Astrocyte (in vitro differentiated cells and primary cell): ENCODE measurements at regions not wholly inside any gene's neighbourhood (a gene's known extent, or its start where the extent isn't known, plus 50 kb on each side); places are given as distances from the start of the nearest gene placed in this dataset.

Source experiments
- DNase-seq: peaks from one replicate; pipeline ENCODE4 v3.0.0-alpha.2; 2010; ENCODE audit warnings: low read depth
- FAIRE-seq: peaks from 2 replicates; lab custom pipeline; 2011; peaks lifted over from hg19 to GRCh38; lab: Jason Lieb, UNC
- H2AFZ ChIP-seq: 2 replicates; pipeline ENCODE4 v1.6.0; 2012; ENCODE audit warnings: low read depth, low read length, inconsistent platforms
- H3K27ac ChIP-seq: 2 replicates; pipeline ENCODE4 v1.5.1; 2011; ENCODE audit warnings: low read depth, low read length, inconsistent platforms
- H3K27me3 ChIP-seq: 2 replicates; pipeline ENCODE4 v1.6.0; 2011; ENCODE audit warnings: low read length, inconsistent platforms; ENCODE audit not compliant: insufficient read depth
- H3K36me3 ChIP-seq: 2 replicates; pipeline ENCODE4 v1.5.1; 2011; ENCODE audit warnings: low read length, inconsistent platforms; ENCODE audit not compliant: insufficient read depth
- H3K4me1 ChIP-seq: 2 replicates; pipeline ENCODE4 v1.5.1; 2011; ENCODE audit warnings: low read length, inconsistent platforms; ENCODE audit not compliant: insufficient read depth
- H3K4me2 ChIP-seq: 2 replicates; pipeline ENCODE4 v1.6.0; 2012; ENCODE audit warnings: low read length, inconsistent platforms
- H3K4me3 ChIP-seq: 2 replicates; pipeline ENCODE4 v1.5.1; 2011; ENCODE audit warnings: low read depth, mild to moderate bottlenecking, low read length, inconsistent platforms; ENCODE audit not compliant: insufficient read depth
- H3K79me2 ChIP-seq: 2 replicates; pipeline ENCODE4 v1.6.0; 2012; ENCODE audit warnings: mild to moderate bottlenecking, low read length, inconsistent platforms; ENCODE audit not compliant: insufficient read depth
- H3K9ac ChIP-seq: 2 replicates; pipeline ENCODE4 v1.6.0; 2012; ENCODE audit warnings: mild to moderate bottlenecking, low read length, inconsistent platforms
- H3K9me3 ChIP-seq: 2 replicates; pipeline ENCODE4 v1.5.1; 2012; ENCODE audit warnings: low read depth, mild to moderate bottlenecking, low read length, inconsistent platforms; ENCODE audit not compliant: insufficient read depth
- H4K20me1 ChIP-seq: 2 replicates; pipeline ENCODE4 v1.6.0; 2012; ENCODE audit warnings: low read length, inconsistent platforms; ENCODE audit not compliant: insufficient read depth
- H3K27ac Mint-ChIP-seq: one replicate; pipeline ENCODE4 v1.8.0; 2021; ENCODE audit warnings: mild to moderate bottlenecking, mixed read lengths; ENCODE audit not compliant: unreplicated experiment
- H3K27me3 Mint-ChIP-seq: one replicate; pipeline ENCODE4 v1.8.0; 2021; ENCODE audit warnings: low read depth, mixed read lengths; ENCODE audit not compliant: unreplicated experiment
- H3K36me3 Mint-ChIP-seq: one replicate; pipeline ENCODE4 v1.8.0; 2021; ENCODE audit warnings: low read depth, mixed read lengths; ENCODE audit not compliant: unreplicated experiment
- H3K4me1 Mint-ChIP-seq: one replicate; pipeline ENCODE4 v1.8.0; 2021; ENCODE audit warnings: low read depth, mixed read lengths; ENCODE audit not compliant: unreplicated experiment
- H3K4me3 Mint-ChIP-seq: one replicate; pipeline ENCODE4 v1.8.0; 2021; ENCODE audit warnings: mild to moderate bottlenecking, moderate library complexity, mixed read lengths; ENCODE audit not compliant: unreplicated experiment
- H3K9me3 Mint-ChIP-seq: one replicate; pipeline ENCODE4 v1.8.0; 2021; ENCODE audit warnings: mild to moderate bottlenecking, mixed read lengths; ENCODE audit not compliant: unreplicated experiment
- EZH2 ChIP-seq: IDR thresholded peaks from 2 replicates; pipeline ENCODE4 v1.6.1; 2012; ENCODE audit warnings: mild to moderate bottlenecking, low read length, inconsistent platforms; ENCODE audit not compliant: insufficient read depth
- TF ChIP-seq, protein P1 (sequence below): IDR thresholded peaks from 2 replicates; pipeline ENCODE4 v1.5.1; 2011; ENCODE audit warnings: low read depth, mild to moderate bottlenecking, inconsistent platforms, low read length, moderate library complexity; ENCODE audit not compliant: insufficient read depth

DNA sequence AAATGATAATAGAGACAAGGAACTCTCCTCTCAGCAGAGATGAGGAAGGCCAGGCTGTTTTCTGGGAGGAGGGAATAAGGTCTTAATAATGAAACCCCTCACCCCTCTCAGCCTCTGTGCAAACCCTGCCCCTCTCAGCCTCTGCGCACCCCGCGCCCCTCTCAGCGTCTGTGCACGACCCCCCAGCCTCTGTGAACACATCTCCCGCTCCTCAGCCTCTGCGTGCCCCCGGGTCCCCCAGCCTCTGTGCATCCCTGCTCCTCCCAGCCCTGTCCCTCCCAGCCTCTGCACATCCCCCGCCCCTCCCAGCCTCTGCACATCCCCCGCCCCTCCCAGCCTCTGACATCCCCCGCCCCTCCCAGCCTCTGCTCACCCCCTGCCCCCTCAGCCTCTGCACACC is 837.8 kb downstream of the TBC1D22A start:
- Histone ChIP-seq H3K4me1 (no peaks in the 10 kb centered on the region), H3K36me3 (no peaks in the 10 kb centered on the region), H3K9ac (no peak overlapping the region), H3K4me3 (no peak overlapping the region), H3K27me3 (no peaks in the 10 kb centered on the region), H4K20me1 (no peaks in the 10 kb centered on the region), H3K79me2 (no peaks in the 10 kb centered on the region), H2AFZ (no peak overlapping the region), H3K27ac (no peak overlapping the region), H3K9me3 (peaks cover 10% of the 10 kb centered on the region), H3K4me2 (no peak overlapping the region)
- no peaks in the 10 kb centered on the region for H3K36me3 Mint-ChIP-seq
- peaks cover 14% of the 10 kb centered on the region for H3K27me3 Mint-ChIP-seq
- no peak for TF ChIP-seq EZH2
- TF ChIP-seq, protein P1, sequence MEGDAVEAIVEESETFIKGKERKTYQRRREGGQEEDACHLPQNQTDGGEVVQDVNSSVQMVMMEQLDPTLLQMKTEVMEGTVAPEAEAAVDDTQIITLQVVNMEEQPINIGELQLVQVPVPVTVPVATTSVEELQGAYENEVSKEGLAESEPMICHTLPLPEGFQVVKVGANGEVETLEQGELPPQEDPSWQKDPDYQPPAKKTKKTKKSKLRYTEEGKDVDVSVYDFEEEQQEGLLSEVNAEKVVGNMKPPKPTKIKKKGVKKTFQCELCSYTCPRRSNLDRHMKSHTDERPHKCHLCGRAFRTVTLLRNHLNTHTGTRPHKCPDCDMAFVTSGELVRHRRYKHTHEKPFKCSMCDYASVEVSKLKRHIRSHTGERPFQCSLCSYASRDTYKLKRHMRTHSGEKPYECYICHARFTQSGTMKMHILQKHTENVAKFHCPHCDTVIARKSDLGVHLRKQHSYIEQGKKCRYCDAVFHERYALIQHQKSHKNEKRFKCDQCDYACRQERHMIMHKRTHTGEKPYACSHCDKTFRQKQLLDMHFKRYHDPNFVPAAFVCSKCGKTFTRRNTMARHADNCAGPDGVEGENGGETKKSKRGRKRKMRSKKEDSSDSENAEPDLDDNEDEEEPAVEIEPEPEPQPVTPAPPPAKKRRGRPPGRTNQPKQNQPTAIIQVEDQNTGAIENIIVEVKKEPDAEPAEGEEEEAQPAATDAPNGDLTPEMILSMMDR: no peak
- FAIRE-seq (no peak), DNase-seq (no peak)
- H3K4me1 Mint-ChIP-seq: no peaks in the 10 kb centered on the region
- no peak overlapping the region for H3K4me3 Mint-ChIP-seq
- peaks cover 4% of the 10 kb centered on the region for H3K9me3 Mint-ChIP-seq
- H3K27ac Mint-ChIP-seq: no peak overlapping the region

DNA sequence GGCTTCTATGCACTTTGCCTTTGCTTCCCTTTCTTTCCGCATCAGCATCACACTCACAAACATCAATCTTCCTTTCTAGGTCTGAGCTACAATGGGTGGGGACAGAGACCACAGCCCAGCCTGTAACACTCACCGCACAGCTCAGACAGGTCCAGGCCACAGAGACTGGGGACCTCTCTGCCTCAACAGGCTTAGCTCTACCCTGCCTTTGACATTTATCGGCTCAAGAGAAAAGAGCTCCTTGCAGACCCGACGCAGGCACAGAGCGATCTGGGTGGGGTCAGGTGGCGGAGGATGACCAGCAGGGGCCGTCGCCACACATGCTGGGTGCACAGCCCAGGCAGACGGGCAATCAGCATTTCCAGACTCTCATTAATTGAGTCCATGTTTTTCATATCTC is 837.3 kb downstream of the TBC1D22A start:
- H3K9me3 ChIP-seq: peaks cover 10% of the 10 kb centered on the region
- no peak for FAIRE-seq

DNA sequence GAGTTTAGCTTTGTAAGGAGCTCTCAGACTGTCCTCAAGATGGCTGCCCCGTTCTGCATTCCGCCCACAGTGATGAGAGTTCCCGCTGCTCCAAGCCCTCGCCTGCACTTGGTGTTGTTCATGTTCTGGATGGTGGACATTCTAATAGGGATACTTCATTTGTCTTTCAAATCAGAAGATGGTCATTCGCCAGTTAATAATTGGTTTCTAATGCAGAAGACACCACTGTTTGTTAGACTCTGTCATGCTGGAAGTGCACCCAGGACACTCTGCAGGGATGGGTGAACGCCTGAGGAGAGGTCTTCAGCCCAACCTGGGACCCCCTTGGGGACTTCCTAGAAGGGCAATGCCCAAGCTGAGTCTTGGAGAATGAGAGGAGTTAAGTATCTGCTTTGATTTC is 836.4 kb downstream of the TBC1D22A start:
- H3K9me3 Mint-ChIP-seq: peaks cover 4% of the 10 kb centered on the region
- H4K20me1 ChIP-seq: no peaks in the 10 kb centered on the region
- no peak for FAIRE-seq
- no peaks in the 10 kb centered on the region for H3K27me3 ChIP-seq
- H3K27me3 Mint-ChIP-seq: peaks cover 14% of the 10 kb centered on the region
- H3K36me3 ChIP-seq: no peaks in the 10 kb centered on the region
- no peaks in the 10 kb centered on the region for H3K79me2 ChIP-seq
- DNase-seq: no peak
- no peak overlapping the region for H2AFZ ChIP-seq
- no peaks in the 10 kb centered on the region for H3K4me1 Mint-ChIP-seq
- H3K36me3 Mint-ChIP-seq: no peaks in the 10 kb centered on the region
- no peak overlapping the region for H3K9ac ChIP-seq
- H3K4me1 ChIP-seq: no peaks in the 10 kb centered on the region
- H3K27ac ChIP-seq: no peak overlapping the region
- no peak overlapping the region for H3K27ac Mint-ChIP-seq
- peaks cover 13% of the 10 kb centered on the region for H3K9me3 ChIP-seq
- no peak overlapping the region for H3K4me3 ChIP-seq
- H3K4me2 ChIP-seq: no peak overlapping the region
- TF ChIP-seq EZH2: no peak
- TF ChIP-seq, protein P1: no peak
- H3K4me3 Mint-ChIP-seq: no peak overlapping the region

More for the DNA sequence above, 837.3 kb downstream of the TBC1D22A start:
- Histone ChIP-seq H3K4me3 (no peak overlapping the region), H3K9ac (no peak overlapping the region), H3K79me2 (no peaks in the 10 kb centered on the region), H4K20me1 (no peaks in the 10 kb centered on the region), H3K4me1 (no peaks in the 10 kb centered on the region), H3K4me2 (no peak overlapping the region), H3K27me3 (no peaks in the 10 kb centered on the region), H2AFZ (no peak overlapping the region), H3K36me3 (no peaks in the 10 kb centered on the region), H3K27ac (no peak overlapping the region)
- no peaks in the 10 kb centered on the region for H3K36me3 Mint-ChIP-seq
- TF ChIP-seq, protein P1: no peak
- TF ChIP-seq EZH2: no peak
- no peak for DNase-seq
- no peak overlapping the region for H3K4me3 Mint-ChIP-seq
- peaks cover 4% of the 10 kb centered on the region for H3K9me3 Mint-ChIP-seq
- peaks cover 14% of the 10 kb centered on the region for H3K27me3 Mint-ChIP-seq
- no peaks in the 10 kb centered on the region for H3K4me1 Mint-ChIP-seq
- no peak overlapping the region for H3K27ac Mint-ChIP-seq
